KMS-11 (cell line): ENCODE measurements at regions not wholly inside any gene's neighbourhood (a gene's known extent, or its start where the extent isn't known, plus 50 kb on each side); places are given as distances from the start of the nearest gene placed in this dataset.

Source experiments
- H2AFZ ChIP-seq: fragments of 200-600 bp; sonication (generic); 2 replicates; pipeline ENCODE4 v1.6.1; 2016; ENCODE audit warnings: antibody characterized with exemption, mixed run types, low read depth
- H3K27ac ChIP-seq: fragments of 200-600 bp; sonication (generic); 2 replicates; pipeline ENCODE4 v1.6.1; 2016; ENCODE audit warnings: mild to moderate bottlenecking, mixed run types
- H3K27me3 ChIP-seq: fragments of 200-600 bp; sonication (generic); 2 replicates; pipeline ENCODE4 v1.6.1; 2017; ENCODE audit warnings: mild to moderate bottlenecking, low read depth, mixed run types, moderate library complexity; ENCODE audit not compliant: insufficient read depth
- H3K36me3 ChIP-seq: fragments of 200-600 bp; sonication (generic); 2 replicates; pipeline ENCODE4 v1.6.1; 2017; ENCODE audit warnings: mild to moderate bottlenecking, mixed run types; ENCODE audit not compliant: insufficient read depth
- H3K4me1 ChIP-seq: fragments of 200-600 bp; sonication (generic); 2 replicates; pipeline ENCODE4 v1.6.1; 2016; ENCODE audit warnings: mild to moderate bottlenecking, low read depth, mixed run types; ENCODE audit not compliant: poor library complexity, severe bottlenecking
- H3K4me2 ChIP-seq: fragments of 200-600 bp; sonication (generic); 2 replicates; pipeline ENCODE4 v1.7.0; 2016; ENCODE audit warnings: mild to moderate bottlenecking, mixed run types
- H3K4me3 ChIP-seq: fragments of 200-600 bp; sonication (generic); IDR thresholded peaks from 2 replicates; pipeline ENCODE4 v1.6.1; 2017; ENCODE audit warnings: low read depth, low read length, mixed read lengths; ENCODE audit not compliant: insufficient read depth
- H3K79me2 ChIP-seq: fragments of 200-600 bp; sonication (generic); 2 replicates; pipeline ENCODE4 v1.6.1; 2016; ENCODE audit warnings: low read depth, mixed run types; ENCODE audit not compliant: insufficient read depth
- H3K9ac ChIP-seq: fragments of 200-600 bp; sonication (generic); 2 replicates; pipeline ENCODE4 v1.6.1; 2016; ENCODE audit warnings: mild to moderate bottlenecking, mixed run types
- H4K20me1 ChIP-seq: fragments of 200-600 bp; sonication (generic); 2 replicates; pipeline ENCODE4 v1.6.1; 2016; ENCODE audit warnings: mild to moderate bottlenecking, mixed run types; ENCODE audit not compliant: insufficient read depth
- CTCF ChIP-seq: fragments of 200-600 bp; sonication (generic); conservative IDR thresholded peaks from 2 replicates; pipeline ENCODE4 v1.6.1; 2017; ENCODE audit warnings: low read depth, mild to moderate bottlenecking, antibody characterized with exemption, low read length, moderate library complexity, mixed read lengths

GRCh38 chr3:66808891-66809594 is 189.1 kb upstream of the KBTBD8 start:
- Histone ChIP-seq H3K27ac (no peak overlapping the region), H3K4me1 (no peaks in the 10 kb centered on the region), H3K9ac (no peak overlapping the region), H3K36me3 (no peaks in the 10 kb centered on the region), H2AFZ (no peak overlapping the region), H3K4me3 (no peak overlapping the region), H3K79me2 (no peaks in the 10 kb centered on the region), H3K4me2 (no peak overlapping the region), H4K20me1 (no peaks in the 10 kb centered on the region), H3K27me3 (no peaks in the 10 kb centered on the region)
- TF ChIP-seq CTCF, result no peak

- no peak for TF ChIP-seq CTCF
- H3K4me2 ChIP-seq, result no peak overlapping the region
- H3K4me1 ChIP-seq, result no peaks in the 10 kb centered on the region
- no peak overlapping the region for H3K4me3 ChIP-seq
- H2AFZ ChIP-seq, result no peak overlapping the region
- no peaks in the 10 kb centered on the region for H3K36me3 ChIP-seq
- H3K27ac ChIP-seq, result no peak overlapping the region
- H4K20me1 ChIP-seq, result no peaks in the 10 kb centered on the region
- H3K79me2 ChIP-seq, result no peaks in the 10 kb centered on the region
- H3K27me3 ChIP-seq, result no peaks in the 10 kb centered on the region
- no peak overlapping the region for H3K9ac ChIP-seq
Measured at GRCh38 chr3:66809595-66809958, 188.5 kb upstream of the KBTBD8 start.

GRCh38 chr3:66812136-66812535 is 186.0 kb upstream of the KBTBD8 start:
- Histone ChIP-seq H3K4me3 (no peak overlapping the region), H3K9ac (no peak overlapping the region), H4K20me1 (no peaks in the 10 kb centered on the region), H3K4me2 (no peak overlapping the region), H3K36me3 (no peaks in the 10 kb centered on the region), H3K79me2 (no peaks in the 10 kb centered on the region), H2AFZ (no peak overlapping the region), H3K27me3 (no peaks in the 10 kb centered on the region), H3K4me1 (no peaks in the 10 kb centered on the region), H3K27ac (no peak overlapping the region)
- TF ChIP-seq CTCF, result no peak

GRCh38 chr3:66812741-66813140 is 185.4 kb upstream of the KBTBD8 start:
- Histone ChIP-seq H3K79me2 (no peaks in the 10 kb centered on the region), H2AFZ (no peak overlapping the region), H3K4me2 (no peak overlapping the region), H3K27ac (no peak overlapping the region), H4K20me1 (no peaks in the 10 kb centered on the region), H3K4me1 (no peaks in the 10 kb centered on the region), H3K36me3 (no peaks in the 10 kb centered on the region), H3K27me3 (no peaks in the 10 kb centered on the region), H3K4me3 (no peak overlapping the region), H3K9ac (no peak overlapping the region)
- TF ChIP-seq CTCF, result no peak
